ENCODE measurements at regions not wholly inside any gene's neighbourhood (a gene's known extent, or its start where the extent isn't known, plus 50 kb on each side); places are given as distances from the start of the nearest gene placed in this dataset.

GRCh38 chr18:32621034-32621433 lies 150.4 kb upstream of the GAREM1 start:
- no peak for DNase-seq (ENCODE audit: low spot score)

GRCh38 chr18:32618546-32618945 lies 147.9 kb upstream of the GAREM1 start:
- no peak for DNase-seq (ENCODE audit: low spot score)

- no peak for DNase-seq (ENCODE audit: low spot score)
Measured at GRCh38 chr18:32613821-32614220, 143.1 kb upstream of the GAREM1 start.

GRCh38 chr18:32612651-32613050 lies 142.0 kb upstream of the GAREM1 start:
- DNase-seq (ENCODE audit: low spot score), result no peak

GRCh38 chr18:32610176-32610575 lies 139.5 kb upstream of the GAREM1 start:
- no peak for DNase-seq (ENCODE audit: low spot score)

- no peak for DNase-seq (ENCODE audit: low spot score)
Measured at GRCh38 chr18:32607816-32608215, 137.1 kb upstream of the GAREM1 start.

GRCh38 chr18:32598144-32598543 lies 127.5 kb upstream of the GAREM1 start:
- no peak for DNase-seq (ENCODE audit: low spot score)

GRCh38 chr18:32596501-32596900 lies 125.8 kb upstream of the GAREM1 start:
- DNase-seq (ENCODE audit: low spot score), result no peak

- DNase-seq (ENCODE audit: low spot score), result no peak
Measured at GRCh38 chr18:32595832-32596231, 125.2 kb upstream of the GAREM1 start.

- no peak for DNase-seq (ENCODE audit: low spot score)
Measured at GRCh38 chr18:32588191-32588590, 117.5 kb upstream of the GAREM1 start.

- DNase-seq (ENCODE audit: low spot score), result no peak
Measured at GRCh38 chr18:32583431-32583830, 112.7 kb upstream of the GAREM1 start.

- no peak for DNase-seq (ENCODE audit: low spot score)
Measured at GRCh38 chr18:32582455-32582854, 111.8 kb upstream of the GAREM1 start.

GRCh38 chr18:32577561-32577960 lies 106.9 kb upstream of the GAREM1 start:
- DNase-seq (ENCODE audit: low spot score), result no peak

- DNase-seq (ENCODE audit: low spot score), result no peak
Measured at GRCh38 chr18:32576296-32576916, 105.7 kb upstream of the GAREM1 start.

GRCh38 chr18:32566960-32567359 lies 96.3 kb upstream of the GAREM1 start:
- DNase-seq (ENCODE audit: low spot score), result no peak

GRCh38 chr18:32553640-32554365 lies 83.1 kb upstream of the GAREM1 start:
- no peak for DNase-seq (ENCODE audit: low spot score)

- DNase-seq (ENCODE audit: low spot score), result no peak
Measured at GRCh38 chr18:32553174-32553573, 82.5 kb upstream of the GAREM1 start.

GRCh38 chr18:32552421-32553030 lies 81.8 kb upstream of the GAREM1 start:
- peak; percentile 36 for DNase-seq (ENCODE audit: low spot score)

GRCh38 chr18:32550963-32551362 lies 80.3 kb upstream of the GAREM1 start:
- no peak for DNase-seq (ENCODE audit: low spot score)

GRCh38 chr18:32549248-32550110 lies 78.8 kb upstream of the GAREM1 start:
- no peak for DNase-seq (ENCODE audit: low spot score)

GRCh38 chr18:32548688-32549087 lies 78.0 kb upstream of the GAREM1 start:
- DNase-seq (ENCODE audit: low spot score), result no peak

GRCh38 chr18:32545631-32546030 lies 74.9 kb upstream of the GAREM1 start:
- no peak for DNase-seq (ENCODE audit: low spot score)

- no peak for DNase-seq (ENCODE audit: low spot score)
Measured at GRCh38 chr18:32544088-32544487, 73.4 kb upstream of the GAREM1 start.
